ENCODE measurements at regions not wholly inside any gene's neighbourhood (a gene's known extent, or its start where the extent isn't known, plus 50 kb on each side); places are given as distances from the start of the nearest gene placed in this dataset.

- no peak for TF ChIP-seq CTCF (conservative IDR thresholded peaks at IDR 0.05; ENCODE audit: low read length)
- TF ChIP-seq EZH2phosphoT487 (IDR thresholded peaks at IDR 0.05; ENCODE audit: borderline replicate concordance): no peak
Measured at GRCh38 chr14:96727073-96727472, 70.1 kb upstream of the VRK1 start.
